Endothelial cell of umbilical vein (primary cell): ENCODE measurements at regions not wholly inside any gene's neighbourhood (a gene's known extent, or its start where the extent isn't known, plus 50 kb on each side); places are given as distances from the start of the nearest gene placed in this dataset.

Experiments
- BruUV-seq: library from RNA; stranded (reverse); fragments of 400-500 nt; replicated peaks from 2 replicates; lab custom pipeline; 2021; lab: Mats Ljungman, UMichigan
- CTCF ChIA-PET: fragments of 300-600, 350-600 bp; sonication (Branson Sonifier 250); formaldehyde crosslinking; loops from one replicate; lab custom pipeline; 2021; ENCODE audit warnings: antibody characterized with exemption, inconsistent platforms; lab: Charles Lee
- POLR2A ChIA-PET: fragments of 300-600, 350-600 bp; sonication (Branson Sonifier 250); formaldehyde crosslinking; loops from one replicate; lab custom pipeline; 2021; ENCODE audit warnings: antibody characterized with exemption, inconsistent platforms; lab: Charles Lee
- DNase-seq: peaks from one replicate; pipeline ENCODE4 v3.0.0-alpha.2; 2011; ENCODE audit warnings: low read depth, low spot score
- FAIRE-seq: peaks from 2 replicates; lab custom pipeline; 2011; peaks lifted over from hg19 to GRCh38; lab: Jason Lieb, UNC
- H2AFZ ChIP-seq: 2 replicates; pipeline ENCODE4 v1.6.0; 2012; ENCODE audit warnings: low read depth, low read length, control low read depth, inconsistent platforms
- H3K27ac ChIP-seq: 2 replicates; pipeline ENCODE4 v1.5.1; 2011; ENCODE audit warnings: low read depth, mild to moderate bottlenecking, control low read depth, low read length, moderate library complexity; ENCODE audit not compliant: insufficient read depth
- H3K27me3 ChIP-seq, 2 experiments: 2 replicates each; pipeline versions ENCODE4 v1.6.0 to v1.6.1; 2011; ENCODE audit warnings: low read length in 2 of 2, mixed read lengths in 1 of 2; ENCODE audit not compliant: control insufficient read depth in 2 of 2, insufficient read depth in 2 of 2
- H3K36me3 ChIP-seq, 2 experiments: 2 replicates in 1 of 2; 3 replicates in 1 of 2; pipeline ENCODE4 v1.5.1; 2011; ENCODE audit warnings: low read length in 2 of 2, mild to moderate bottlenecking in 1 of 2, moderate library complexity in 1 of 2; ENCODE audit not compliant: control insufficient read depth in 2 of 2, insufficient read depth in 2 of 2; ENCODE audit errors: extremely low read depth in 1 of 2
- H3K4me1 ChIP-seq: 3 replicates; pipeline ENCODE4 v1.5.1; 2011; ENCODE audit warnings: mild to moderate bottlenecking, low read length; ENCODE audit not compliant: control insufficient read depth, insufficient read depth; ENCODE audit errors: extremely low read depth
- H3K4me2 ChIP-seq: 2 replicates; pipeline ENCODE4 v1.6.1; 2011; ENCODE audit warnings: low read length, control low read depth, mixed read lengths; ENCODE audit not compliant: insufficient read depth
- H3K4me3 ChIP-seq, 3 experiments: fragments of 200-600 bp in 1 of 3; sonication (generic), shearing (Covaris generic) in 1 of 3; replicated peaks in 1 of 3; 2 replicates each; pipeline ENCODE4 v1.5.1; 2011 to 2016; ENCODE audit warnings: control low read depth in 3 of 3, low read length in 3 of 3, mild to moderate bottlenecking in 2 of 3, inconsistent platforms in 1 of 3, low read depth in 1 of 3, moderate library complexity in 1 of 3; ENCODE audit not compliant: insufficient read depth in 1 of 3
- H3K79me2 ChIP-seq: 2 replicates; pipeline ENCODE4 v1.6.0; 2012; ENCODE audit warnings: low read length, inconsistent platforms; ENCODE audit not compliant: control insufficient read depth, insufficient read depth
- H3K9ac ChIP-seq: replicated peaks from 2 replicates; pipeline ENCODE3; 2011; ENCODE audit warnings: low read length, control low read depth; ENCODE audit not compliant: insufficient read depth; ENCODE audit errors: extremely low read depth
- H3K9me1 ChIP-seq: replicated peaks from 3 replicates; pipeline ENCODE4 v1.6.0; 2011; ENCODE audit warnings: mild to moderate bottlenecking, low read length; ENCODE audit not compliant: control insufficient read depth, insufficient read depth; ENCODE audit errors: extremely low read depth
- H3K9me3 ChIP-seq: replicated peaks from 2 replicates; pipeline ENCODE4 v1.5.1; 2012; ENCODE audit warnings: low read length, inconsistent platforms; ENCODE audit not compliant: control insufficient read depth, insufficient read depth
- H4K20me1 ChIP-seq: replicated peaks from 2 replicates; pipeline ENCODE3; 2011; ENCODE audit warnings: mild to moderate bottlenecking, low read length; ENCODE audit not compliant: control insufficient read depth, insufficient read depth; ENCODE audit errors: extremely low read depth
- EZH2 ChIP-seq: IDR thresholded peaks from 2 replicates; pipeline ENCODE4 v1.6.1; 2012; ENCODE audit warnings: borderline replicate concordance, low read depth, mild to moderate bottlenecking, moderate library complexity, low read length, inconsistent platforms; ENCODE audit not compliant: severe bottlenecking
- FOS ChIP-seq: IDR thresholded peaks from 2 replicates; pipeline ENCODE4 v1.6.1; 2011; ENCODE audit warnings: mild to moderate bottlenecking, low read length, moderate library complexity, borderline replicate concordance; ENCODE audit not compliant: insufficient read depth
- GATA2 ChIP-seq: IDR thresholded peaks from 2 replicates; pipeline ENCODE4 v1.7.0; 2011; ENCODE audit warnings: low read depth, mild to moderate bottlenecking, moderate library complexity, mixed read lengths, low read length; ENCODE audit not compliant: insufficient read length, insufficient read depth
- JUN ChIP-seq: IDR thresholded peaks from 2 replicates; pipeline ENCODE4 v1.6.1; 2011; ENCODE audit warnings: borderline replicate concordance, low read depth; ENCODE audit not compliant: insufficient read length, insufficient read depth
- MAX ChIP-seq: IDR thresholded peaks from 2 replicates; pipeline ENCODE4 v1.6.1; 2011; ENCODE audit not compliant: insufficient read depth, insufficient read length
- MYC ChIP-seq: IDR thresholded peaks from one replicate; pipeline ENCODE4 v1.6.1; 2011; ENCODE audit warnings: mild to moderate bottlenecking, low read depth, low read length
- POLR2A ChIP-seq: IDR thresholded peaks from 2 replicates; pipeline ENCODE4 v1.6.1; 2012; ENCODE audit warnings: low read depth, mild to moderate bottlenecking, control low read depth, low read length
- POLR2AphosphoS5 ChIP-seq: IDR thresholded peaks from 2 replicates; pipeline ENCODE4 v1.6.1; 2012; ENCODE audit warnings: low read depth, mild to moderate bottlenecking, control low read depth, low read length, moderate library complexity; ENCODE audit not compliant: insufficient read depth
- dilution Hi-C: fragments of 300-500 bp; cut with MboI; formaldehyde crosslinking; loops from one replicate; pipeline ENCODE4 v1.15.0; 2019; ENCODE audit warnings: low sequenced_read_pairs; ENCODE audit not compliant: extremely low pct_ligation_motif_present
- intact Hi-C: fragments of 100-400 bp; cut with micrococcal nuclease; formaldehyde crosslinking; loops from one replicate; pipeline ENCODE4 v1.10.0; 2022
- TF ChIP-seq, protein P1 (sequence below), 2 donors: IDR thresholded peaks; 1 replicate in 1 of 2; 2 replicates in 1 of 2; pipeline ENCODE4 v1.5.1; 2011; ENCODE audit warnings: low read length in 2 of 2, mild to moderate bottlenecking in 2 of 2, moderate library complexity in 2 of 2, control low read depth in 1 of 2, inconsistent platforms in 1 of 2, low read depth in 1 of 2; ENCODE audit not compliant: insufficient read depth in 1 of 2; ENCODE audit errors: extremely low read depth in 1 of 2

DNA sequence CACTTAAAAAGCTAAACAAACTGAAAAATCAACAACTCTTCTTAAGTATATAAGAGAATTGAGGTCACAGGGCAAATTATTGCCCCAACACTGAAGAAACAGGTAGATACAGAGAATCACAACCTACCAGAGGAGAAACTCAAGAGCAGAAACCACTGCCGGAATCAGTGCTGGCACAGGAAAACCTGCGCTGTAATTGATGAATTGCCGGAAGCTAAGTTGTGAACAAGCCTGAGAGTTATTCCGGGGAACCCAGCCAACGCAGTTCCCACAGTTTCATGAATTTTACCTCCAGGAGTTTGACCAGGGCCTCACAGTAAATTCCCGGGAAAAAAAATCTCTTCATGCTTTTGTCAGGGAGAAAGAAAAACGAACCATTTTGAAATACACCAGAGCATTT, 657.1 kb upstream of the BRINP3 start:
- H3K9me3 ChIP-seq: no peaks in the 10 kb centered on the region
- peak overlapping the region; percentile 80 for H2AFZ ChIP-seq
- peak overlapping the region; percentile 70 for H3K4me2 ChIP-seq
- H3K4me1 ChIP-seq: peaks cover 15% of the 10 kb centered on the region
- H3K27me3 ChIP-seq: no peaks in the 10 kb centered on the region
- BruUV-seq: no TSS peak
- H4K20me1 ChIP-seq: no peaks in the 10 kb centered on the region
- DNase-seq: peak; percentile 77
- no peak overlapping the region for H3K4me3 ChIP-seq
- no peak overlapping the region for H3K9ac ChIP-seq
- H3K36me3 ChIP-seq: no peaks in the 10 kb centered on the region
- ChIA-PET CTCF (no interaction called here), POLR2A (no interaction called here)
- peak; percentile 72 for FAIRE-seq
- intact Hi-C loops (loop anchor here (2.0 kb wide), 1 partner anchor 112 kb away; no protein-coding TSS in a partner anchor), dilution Hi-C loops (no loop called here)
- TF ChIP-seq, protein P1, sequence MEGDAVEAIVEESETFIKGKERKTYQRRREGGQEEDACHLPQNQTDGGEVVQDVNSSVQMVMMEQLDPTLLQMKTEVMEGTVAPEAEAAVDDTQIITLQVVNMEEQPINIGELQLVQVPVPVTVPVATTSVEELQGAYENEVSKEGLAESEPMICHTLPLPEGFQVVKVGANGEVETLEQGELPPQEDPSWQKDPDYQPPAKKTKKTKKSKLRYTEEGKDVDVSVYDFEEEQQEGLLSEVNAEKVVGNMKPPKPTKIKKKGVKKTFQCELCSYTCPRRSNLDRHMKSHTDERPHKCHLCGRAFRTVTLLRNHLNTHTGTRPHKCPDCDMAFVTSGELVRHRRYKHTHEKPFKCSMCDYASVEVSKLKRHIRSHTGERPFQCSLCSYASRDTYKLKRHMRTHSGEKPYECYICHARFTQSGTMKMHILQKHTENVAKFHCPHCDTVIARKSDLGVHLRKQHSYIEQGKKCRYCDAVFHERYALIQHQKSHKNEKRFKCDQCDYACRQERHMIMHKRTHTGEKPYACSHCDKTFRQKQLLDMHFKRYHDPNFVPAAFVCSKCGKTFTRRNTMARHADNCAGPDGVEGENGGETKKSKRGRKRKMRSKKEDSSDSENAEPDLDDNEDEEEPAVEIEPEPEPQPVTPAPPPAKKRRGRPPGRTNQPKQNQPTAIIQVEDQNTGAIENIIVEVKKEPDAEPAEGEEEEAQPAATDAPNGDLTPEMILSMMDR (IDR thresholded peaks at IDR 0.05; ENCODE audit: extremely low read depth in 1 of 2, insufficient read depth in 1 of 2, low read depth in 1 of 2, low read length in 2 of 2): no peak
- TF ChIP-seq FOS (peak; percentile 22), POLR2AphosphoS5 (peak; percentile 37)
- no peaks in the 10 kb centered on the region for H3K79me2 ChIP-seq
- H3K27ac ChIP-seq: peak overlapping the region; percentile 52
- no peaks in the 10 kb centered on the region for H3K9me1 ChIP-seq

DNA sequence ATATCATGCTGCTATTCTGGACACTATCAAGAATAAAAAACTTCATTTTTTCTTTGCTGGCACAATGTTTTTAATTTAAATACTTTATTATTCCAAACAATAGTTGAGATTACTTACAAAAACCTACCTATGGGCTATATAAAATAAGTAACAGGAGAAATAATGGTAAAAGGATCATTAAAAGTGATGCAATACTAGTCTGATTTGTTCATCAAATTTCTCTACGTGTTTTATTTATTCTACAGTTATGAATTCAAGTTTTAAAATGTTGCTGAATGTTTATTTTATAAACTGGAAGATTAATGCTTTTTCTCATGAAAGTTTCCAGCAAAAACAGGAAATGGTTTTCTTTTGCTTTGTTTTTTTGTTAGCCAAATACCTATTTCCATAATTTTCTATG, 662.4 kb upstream of the BRINP3 start:
- ChIA-PET POLR2A (no interaction called here), CTCF (no interaction called here)
- dilution Hi-C loops (no loop called here), intact Hi-C loops (no loop called here)
- DNase-seq: peak; percentile 34
- no TSS peak for BruUV-seq
- no peak overlapping the region for H3K4me3 ChIP-seq
- H3K79me2 ChIP-seq: no peaks in the 10 kb centered on the region
- H3K9me3 ChIP-seq: no peaks in the 10 kb centered on the region
- no peaks in the 10 kb centered on the region for H3K9me1 ChIP-seq
- H3K4me2 ChIP-seq: peak overlapping the region; percentile 24
- no peak overlapping the region for H3K9ac ChIP-seq
- H2AFZ ChIP-seq: no peak overlapping the region
- FAIRE-seq: no peak
- no peaks in the 10 kb centered on the region for H3K27me3 ChIP-seq
- TF ChIP-seq JUN (no peak), MYC (no peak), FOS (no peak), POLR2AphosphoS5 (no peak), POLR2A (no peak), EZH2 (no peak), GATA2 (no peak), MAX (no peak)
- TF ChIP-seq, protein P1 (IDR thresholded peaks at IDR 0.05; ENCODE audit: extremely low read depth in 1 of 2, insufficient read depth in 1 of 2, low read depth in 1 of 2, low read length in 2 of 2): no peak
- no peak overlapping the region for H3K27ac ChIP-seq
- H3K36me3 ChIP-seq: no peaks in the 10 kb centered on the region
- H3K4me1 ChIP-seq: peaks cover 9% of the 10 kb centered on the region
- no peaks in the 10 kb centered on the region for H4K20me1 ChIP-seq
